ENCODE measurements at regions not wholly inside any gene's neighbourhood (a gene's known extent, or its start where the extent isn't known, plus 50 kb on each side); places are given as distances from the start of the nearest gene placed in this dataset.

- TF ChIP-seq CTCF (IDR thresholded peaks at IDR 0.05): no peak
- no peak for TF ChIP-seq POLR2A (IDR thresholded peaks at IDR 0.05)
- no peak for TF ChIP-seq EP300 (IDR thresholded peaks at IDR 0.05)
- no peak for TF ChIP-seq POLR2AphosphoS5 (IDR thresholded peaks at IDR 0.05)
These were observed 101.2 kb upstream of the KLF3 start for GRCh38 chr4:38562751-38563198.

Measured in gastroesophageal sphincter (tissue), 3 donors.